Neural cell (in vitro differentiated cells): ENCODE measurements at regions not wholly inside any gene's neighbourhood (a gene's known extent, or its start where the extent isn't known, plus 50 kb on each side); places are given as distances from the start of the nearest gene placed in this dataset.

ENCODE experiments used
- H2AFZ ChIP-seq: fragments of 200-600, 300-800 bp; sonication (generic), shearing (Covaris generic); 2 replicates; pipeline ENCODE4 v1.6.0; 2014; ENCODE audit warnings: low read depth, mild to moderate bottlenecking, antibody characterized with exemption, low read length, moderate library complexity
- H3F3A ChIP-seq: fragments of 200-600 bp; shearing (Covaris generic); 2 replicates; pipeline ENCODE4 v1.6.1; 2016; ENCODE audit warnings: mild to moderate bottlenecking, moderate library complexity, mixed read lengths, antibody characterized with exemption, low read length; ENCODE audit not compliant: insufficient read depth, poor library complexity, severe bottlenecking
- H3K27ac ChIP-seq: fragments of 200-600, 300-800 bp; sonication (generic), shearing (Covaris generic); 2 replicates; pipeline ENCODE4 v1.5.1; 2014; ENCODE audit warnings: mild to moderate bottlenecking, low read length, moderate library complexity
- H3K27me3 ChIP-seq: fragments of 300-800, 200-600 bp; sonication (generic), shearing (Covaris generic); 2 replicates; pipeline ENCODE4 v1.6.0; 2014; ENCODE audit warnings: mild to moderate bottlenecking, low read depth, low read length, moderate library complexity; ENCODE audit not compliant: insufficient read depth
- H3K36me3 ChIP-seq: fragments of 300-800, 200-600 bp; sonication (generic), shearing (Covaris generic); 2 replicates; pipeline ENCODE4 v1.5.1; 2014; ENCODE audit warnings: mild to moderate bottlenecking, antibody characterized with exemption, low read length, moderate library complexity; ENCODE audit not compliant: insufficient read depth
- H3K4me2 ChIP-seq: fragments of 300-800, 200-600 bp; sonication (generic), shearing (Covaris generic); 2 replicates; pipeline ENCODE4 v1.6.0; 2014; ENCODE audit warnings: mild to moderate bottlenecking, low read length
- H3K4me3 ChIP-seq: fragments of 300-800, 200-600 bp; sonication (generic), shearing (Covaris generic); 2 replicates; pipeline ENCODE4 v1.5.1; 2014; ENCODE audit warnings: mild to moderate bottlenecking, low read length, moderate library complexity
- H3K79me2 ChIP-seq: fragments of 200-600 bp; shearing (Covaris generic); replicated peaks from 2 replicates; pipeline ENCODE4 v1.6.0; 2014; ENCODE audit warnings: mild to moderate bottlenecking, low read length, moderate library complexity; ENCODE audit not compliant: insufficient read depth
- H3K9ac ChIP-seq: fragments of 300-800, 200-600 bp; sonication (generic), shearing (Covaris generic); 2 replicates; pipeline ENCODE4 v1.6.1; 2016; ENCODE audit warnings: mild to moderate bottlenecking, low read length, mixed read lengths
- H3K9me2 ChIP-seq: fragments of 200-600 bp; shearing (Covaris generic); 2 replicates; pipeline ENCODE4 v1.6.1; 2016; ENCODE audit warnings: mild to moderate bottlenecking, low read length, mixed read lengths; ENCODE audit not compliant: insufficient read depth
- H3K9me3 ChIP-seq: fragments of 200-600, 300-800 bp; sonication (generic), shearing (Covaris generic); 2 replicates; pipeline ENCODE4 v1.6.1; 2016; ENCODE audit warnings: mild to moderate bottlenecking, mixed run types, low read length, moderate library complexity, mixed read lengths
- H4K20me1 ChIP-seq: fragments of 200-600 bp; shearing (Covaris generic); 2 replicates; pipeline ENCODE4 v1.6.1; 2016; ENCODE audit warnings: mild to moderate bottlenecking, mixed run types; ENCODE audit not compliant: insufficient read depth
- CTCF ChIP-seq: fragments of 450-650 bp; IDR thresholded peaks from 2 replicates; pipeline ENCODE4 v1.5.1; 2014; ENCODE audit warnings: antibody characterized with exemption, mild to moderate bottlenecking, moderate library complexity; ENCODE audit not compliant: poor library complexity, severe bottlenecking
- EP300 ChIP-seq: fragments of 450-650 bp; conservative IDR thresholded peaks from 2 replicates; pipeline ENCODE4 v1.6.1; 2014; ENCODE audit warnings: antibody characterized with exemption, mild to moderate bottlenecking, moderate library complexity; ENCODE audit not compliant: poor library complexity, severe bottlenecking
- EZH2 ChIP-seq: fragments of 200-600, 300-800 bp; shearing (Covaris generic), sonication (generic); IDR thresholded peaks from 2 replicates; pipeline ENCODE4 v1.6.1; 2014; ENCODE audit warnings: antibody characterized with exemption, low read length, borderline replicate concordance, mild to moderate bottlenecking; ENCODE audit not compliant: insufficient read depth, poor library complexity, severe bottlenecking
- MXI1 ChIP-seq: fragments of 450-650 bp; conservative IDR thresholded peaks from 2 replicates; pipeline ENCODE4 v1.6.1; 2014; ENCODE audit warnings: antibody characterized with exemption, mild to moderate bottlenecking; ENCODE audit not compliant: poor library complexity, severe bottlenecking
- POLR2AphosphoS5 ChIP-seq: IDR thresholded peaks from 2 replicates; pipeline ENCODE4 v1.6.1; 2012
- RAD21 ChIP-seq: fragments of 450-650 bp; conservative IDR thresholded peaks from 2 replicates; pipeline ENCODE4 v1.6.1; 2014; ENCODE audit warnings: antibody characterized with exemption, mild to moderate bottlenecking, moderate library complexity
- REST ChIP-seq: IDR thresholded peaks from 2 replicates; pipeline ENCODE4 v1.6.1; 2012; ENCODE audit warnings: borderline replicate concordance
- SMC3 ChIP-seq: fragments of 450-650 bp; conservative IDR thresholded peaks from 2 replicates; pipeline ENCODE4 v1.6.1; 2014; ENCODE audit warnings: antibody characterized with exemption, mild to moderate bottlenecking, moderate library complexity; ENCODE audit not compliant: poor library complexity
- TAF1 ChIP-seq: IDR thresholded peaks from 2 replicates; pipeline ENCODE4 v1.6.1; 2012; ENCODE audit warnings: low read depth

- H2AFZ ChIP-seq, result no peak overlapping the region
- no peaks in the 10 kb centered on the region for H3K9me2 ChIP-seq
- no peak overlapping the region for H3K27ac ChIP-seq
- H4K20me1 ChIP-seq, result no peaks in the 10 kb centered on the region
- no peaks in the 10 kb centered on the region for H3K27me3 ChIP-seq
- H3K36me3 ChIP-seq, result no peaks in the 10 kb centered on the region
- H3K4me3 ChIP-seq, result no peak overlapping the region
- H3K9me3 ChIP-seq, result no peaks in the 10 kb centered on the region
- no peaks in the 10 kb centered on the region for H3K79me2 ChIP-seq
- H3K9ac ChIP-seq, result no peak overlapping the region
- no peak overlapping the region for H3K4me2 ChIP-seq
- no peaks in the 10 kb centered on the region for H3F3A ChIP-seq
- TF ChIP-seq SMC3 (no peak), CTCF (no peak), REST (no peak), RAD21 (no peak)
These were observed 234.0 kb upstream of the ZC3H12C start for GRCh38 chr11:109859045-109859724.

GRCh38 chr11:109862835-109863234 lies 230.4 kb upstream of the ZC3H12C start:
- Histone ChIP-seq H3K36me3 (no peaks in the 10 kb centered on the region), H3K4me2 (no peak overlapping the region), H2AFZ (no peak overlapping the region), H3F3A (no peaks in the 10 kb centered on the region), H3K9ac (no peak overlapping the region), H3K27me3 (no peaks in the 10 kb centered on the region), H3K4me3 (no peak overlapping the region), H3K9me2 (no peaks in the 10 kb centered on the region), H3K27ac (no peak overlapping the region), H4K20me1 (no peaks in the 10 kb centered on the region), H3K9me3 (no peaks in the 10 kb centered on the region), H3K79me2 (no peaks in the 10 kb centered on the region)
- no peak for TF ChIP-seq POLR2AphosphoS5
- no peak for TF ChIP-seq EZH2
- no peak for TF ChIP-seq TAF1
- no peak for TF ChIP-seq EP300
- TF ChIP-seq REST, result no peak
- TF ChIP-seq CTCF, result no peak
- TF ChIP-seq MXI1, result no peak
- TF ChIP-seq SMC3, result no peak
- no peak for TF ChIP-seq RAD21
